GM23338 (cell line): ENCODE measurements at regions not wholly inside any gene's neighbourhood (a gene's known extent, or its start where the extent isn't known, plus 50 kb on each side); places are given as distances from the start of the nearest gene placed in this dataset.

ENCODE experiments used
- ETS1 ChIP-seq: IDR thresholded peaks from 2 replicates; pipeline ENCODE4 v1.6.1; 2016; ENCODE audit warnings: antibody characterized with exemption
- EZH2 ChIP-seq: fragments of 200-600 bp; sonication (generic); IDR thresholded peaks from one replicate; pipeline ENCODE4 v1.8.0; 2017; ENCODE audit warnings: antibody characterized with exemption, mild to moderate bottlenecking, low read depth; ENCODE audit not compliant: unreplicated experiment
- EZH2phosphoT487 ChIP-seq: fragments of 200-600 bp; sonication (generic); IDR thresholded peaks from one replicate; pipeline ENCODE4 v1.8.1; 2018; ENCODE audit warnings: antibody characterized with exemption; ENCODE audit not compliant: unreplicated experiment
- POLR2AphosphoS5 ChIP-seq: IDR thresholded peaks from 2 replicates; pipeline ENCODE4 v1.6.1; 2016; ENCODE audit warnings: antibody characterized with exemption, low read depth
- REST ChIP-seq: IDR thresholded peaks from one replicate; pipeline ENCODE4 v1.6.1; 2018; ENCODE audit warnings: antibody characterized with exemption; ENCODE audit not compliant: unreplicated experiment
- TF ChIP-seq, protein P1 (sequence below), 2 experiments: fragments of 200-600 bp in 1 of 2; sonication (generic) in 1 of 2; conservative IDR thresholded peaks; 2 replicates each; pipeline versions ENCODE4 v1.5.1 to v1.6.1; 2016 to 2017; ENCODE audit warnings: antibody characterized with exemption in 2 of 2, low read depth in 2 of 2, mild to moderate bottlenecking in 2 of 2, moderate library complexity in 1 of 2

DNA sequence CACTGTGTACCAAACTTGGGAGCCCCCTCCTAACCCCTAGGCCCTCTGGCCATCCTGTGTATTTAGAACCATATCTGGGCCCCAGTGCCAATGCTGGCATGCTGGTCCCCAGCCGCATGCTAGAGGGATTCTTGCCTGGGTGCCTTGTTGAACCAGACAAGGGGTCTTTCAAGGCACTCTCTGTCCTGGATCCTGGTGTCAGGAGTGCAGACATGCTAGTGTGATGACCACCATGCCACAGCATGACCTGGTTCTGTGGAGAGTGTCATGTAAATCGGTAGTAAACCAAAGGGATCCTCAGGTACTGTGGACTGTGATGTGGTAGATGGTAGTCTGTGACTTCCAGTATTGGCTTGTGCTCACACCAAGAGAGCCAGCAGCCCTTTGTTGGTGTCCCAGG lies 222.2 kb upstream of the PODXL start:
- TF ChIP-seq ETS1 (no peak), REST (no peak), POLR2AphosphoS5 (no peak), EZH2phosphoT487 (no peak), EZH2 (no peak)
- TF ChIP-seq, protein P1, sequence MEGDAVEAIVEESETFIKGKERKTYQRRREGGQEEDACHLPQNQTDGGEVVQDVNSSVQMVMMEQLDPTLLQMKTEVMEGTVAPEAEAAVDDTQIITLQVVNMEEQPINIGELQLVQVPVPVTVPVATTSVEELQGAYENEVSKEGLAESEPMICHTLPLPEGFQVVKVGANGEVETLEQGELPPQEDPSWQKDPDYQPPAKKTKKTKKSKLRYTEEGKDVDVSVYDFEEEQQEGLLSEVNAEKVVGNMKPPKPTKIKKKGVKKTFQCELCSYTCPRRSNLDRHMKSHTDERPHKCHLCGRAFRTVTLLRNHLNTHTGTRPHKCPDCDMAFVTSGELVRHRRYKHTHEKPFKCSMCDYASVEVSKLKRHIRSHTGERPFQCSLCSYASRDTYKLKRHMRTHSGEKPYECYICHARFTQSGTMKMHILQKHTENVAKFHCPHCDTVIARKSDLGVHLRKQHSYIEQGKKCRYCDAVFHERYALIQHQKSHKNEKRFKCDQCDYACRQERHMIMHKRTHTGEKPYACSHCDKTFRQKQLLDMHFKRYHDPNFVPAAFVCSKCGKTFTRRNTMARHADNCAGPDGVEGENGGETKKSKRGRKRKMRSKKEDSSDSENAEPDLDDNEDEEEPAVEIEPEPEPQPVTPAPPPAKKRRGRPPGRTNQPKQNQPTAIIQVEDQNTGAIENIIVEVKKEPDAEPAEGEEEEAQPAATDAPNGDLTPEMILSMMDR (conservative IDR thresholded peaks at IDR 0.05; ENCODE audit: low read depth in 2 of 2) = no peak
